ENCODE measurements at regions not wholly inside any gene's neighbourhood (a gene's known extent, or its start where the extent isn't known, plus 50 kb on each side); places are given as distances from the start of the nearest gene placed in this dataset.

GRCh38 chr4:96955691-96956090, 1115.8 kb downstream of the PDHA2 start:
- H3K4me2 ChIP-seq (ENCODE audit: insufficient read depth, low read length), result no peak overlapping the region
- H2AFZ ChIP-seq (ENCODE audit: low read length), result no peak overlapping the region
- H3K36me3 ChIP-seq (ENCODE audit: insufficient read depth, low read length), result no peaks in the 10 kb centered on the region
- no peaks in the 10 kb centered on the region for H4K20me1 ChIP-seq (ENCODE audit: insufficient read depth, low read length)
- TF ChIP-seq CTCF (IDR thresholded peaks at IDR 0.05; ENCODE audit: extremely low read depth, low read depth, low read length), result no peak
- H3K79me2 ChIP-seq (ENCODE audit: insufficient read depth, low read length), result no peaks in the 10 kb centered on the region
- H3K9me3 ChIP-seq (ENCODE audit: low read depth, low read length), result no peaks in the 10 kb centered on the region
- no peaks in the 10 kb centered on the region for H3K27me3 ChIP-seq (ENCODE audit: insufficient read depth, low read length)
- no peak overlapping the region for H3K4me3 ChIP-seq (ENCODE audit: insufficient read depth, low read length)
- no peak for DNase-seq (ENCODE audit: insufficient read length, low spot score, missing footprints)
- H3K4me1 ChIP-seq (ENCODE audit: insufficient read depth, low read length), result no peaks in the 10 kb centered on the region
- H3K27ac ChIP-seq (ENCODE audit: low read depth, low read length), result no peak overlapping the region

GRCh38 chr4:96969455-96969854, 1129.6 kb downstream of the PDHA2 start:
- H4K20me1 ChIP-seq (ENCODE audit: insufficient read depth, low read length), result no peaks in the 10 kb centered on the region

GRCh38 chr4:96972920-96973319, 1133.0 kb downstream of the PDHA2 start:
- no peak for TF ChIP-seq CTCF (IDR thresholded peaks at IDR 0.05; ENCODE audit: extremely low read depth, low read depth, low read length)
- no peak for DNase-seq (ENCODE audit: insufficient read length, low spot score, missing footprints)

More at GRCh38 chr4:96969455-96969854, 1129.6 kb downstream of the PDHA2 start:
- Histone ChIP-seq H3K36me3 (ENCODE audit: insufficient read depth, low read length) (no peaks in the 10 kb centered on the region), H3K9me3 (ENCODE audit: low read depth, low read length) (peaks cover 5% of the 10 kb centered on the region), H3K4me2 (ENCODE audit: insufficient read depth, low read length) (no peak overlapping the region), H3K4me1 (ENCODE audit: insufficient read depth, low read length) (no peaks in the 10 kb centered on the region), H3K27ac (ENCODE audit: low read depth, low read length) (no peak overlapping the region), H2AFZ (ENCODE audit: low read length) (no peak overlapping the region), H3K4me3 (ENCODE audit: insufficient read depth, low read length) (no peak overlapping the region), H3K27me3 (ENCODE audit: insufficient read depth, low read length) (no peaks in the 10 kb centered on the region), H3K79me2 (ENCODE audit: insufficient read depth, low read length) (no peaks in the 10 kb centered on the region)
- TF ChIP-seq CTCF (IDR thresholded peaks at IDR 0.05; ENCODE audit: extremely low read depth, low read depth, low read length), result no peak
- DNase-seq (ENCODE audit: insufficient read length, low spot score, missing footprints), result no peak

GRCh38 chr4:96974295-96974694, 1134.4 kb downstream of the PDHA2 start:
- Histone ChIP-seq H3K79me2 (ENCODE audit: insufficient read depth, low read length) (no peaks in the 10 kb centered on the region), H3K9me3 (ENCODE audit: low read depth, low read length) (peaks cover 5% of the 10 kb centered on the region), H3K4me2 (ENCODE audit: insufficient read depth, low read length) (no peak overlapping the region), H4K20me1 (ENCODE audit: insufficient read depth, low read length) (no peaks in the 10 kb centered on the region), H3K4me1 (ENCODE audit: insufficient read depth, low read length) (no peaks in the 10 kb centered on the region), H3K27me3 (ENCODE audit: insufficient read depth, low read length) (no peaks in the 10 kb centered on the region), H3K27ac (ENCODE audit: low read depth, low read length) (no peak overlapping the region), H3K36me3 (ENCODE audit: insufficient read depth, low read length) (no peaks in the 10 kb centered on the region), H3K4me3 (ENCODE audit: insufficient read depth, low read length) (no peak overlapping the region), H2AFZ (ENCODE audit: low read length) (no peak overlapping the region)
- TF ChIP-seq CTCF (IDR thresholded peaks at IDR 0.05; ENCODE audit: extremely low read depth, low read depth, low read length), result no peak
- no peak for DNase-seq (ENCODE audit: insufficient read length, low spot score, missing footprints)

More at GRCh38 chr4:96972920-96973319, 1133.0 kb downstream of the PDHA2 start:
- Histone ChIP-seq H2AFZ (ENCODE audit: low read length) (no peak overlapping the region), H3K4me3 (ENCODE audit: insufficient read depth, low read length) (no peak overlapping the region), H3K27ac (ENCODE audit: low read depth, low read length) (no peak overlapping the region), H3K79me2 (ENCODE audit: insufficient read depth, low read length) (no peaks in the 10 kb centered on the region), H3K4me1 (ENCODE audit: insufficient read depth, low read length) (no peaks in the 10 kb centered on the region), H4K20me1 (ENCODE audit: insufficient read depth, low read length) (no peaks in the 10 kb centered on the region), H3K9me3 (ENCODE audit: low read depth, low read length) (peaks cover 5% of the 10 kb centered on the region), H3K27me3 (ENCODE audit: insufficient read depth, low read length) (no peaks in the 10 kb centered on the region), H3K4me2 (ENCODE audit: insufficient read depth, low read length) (no peak overlapping the region), H3K36me3 (ENCODE audit: insufficient read depth, low read length) (no peaks in the 10 kb centered on the region)
